ENCODE measurements at regions not wholly inside any gene's neighbourhood (a gene's known extent, or its start where the extent isn't known, plus 50 kb on each side); places are given as distances from the start of the nearest gene placed in this dataset.
A peak's percentile ranks its signal among the peaks of the same experiment; 100 is the strongest.

- DNase-seq, result no peak
- intact Hi-C loops (cut with DNase I), result no loop called here
- H3K27ac ChIP-seq (ENCODE audit: low read depth in 2 of 2, low read length in 2 of 2), result no peak overlapping the region
- no peaks in the 10 kb centered on the region for H3K9me3 ChIP-seq (ENCODE audit: control insufficient read depth in 2 of 3, insufficient read depth in 1 of 3, low read length in 3 of 3)
- H3K9ac ChIP-seq (ENCODE audit: low read length in 3 of 3), result no peak overlapping the region
- no peak for FAIRE-seq
- no peaks in the 10 kb centered on the region for H3K36me3 ChIP-seq (ENCODE audit: control insufficient read depth in 2 of 3, insufficient read depth in 3 of 3, low read length in 3 of 3)
- peaks cover 0 to 12% (median 0%) of the 10 kb centered on the region in 3 donors for H3K4me1 ChIP-seq (ENCODE audit: control insufficient read depth in 2 of 3, insufficient read depth in 2 of 3, low read depth in 1 of 3, low read length in 3 of 3)
- H3K27me3 ChIP-seq (ENCODE audit: control insufficient read depth, insufficient read depth, low read length), result peaks cover 3% of the 10 kb centered on the region
- H3K4me3 ChIP-seq (ENCODE audit: low read length in 3 of 3), result no peak overlapping the region
- no peak for TF ChIP-seq CTCF (IDR thresholded peaks at IDR 0.05; ENCODE audit: borderline replicate concordance, extremely low read depth, insufficient read depth)
Measured at GRCh38 chr1:201645956-201646355, 107.0 kb downstream of the NAV1 start.

GRCh38 chr1:201646411-201647022 lies 107.6 kb downstream of the NAV1 start:
- intact Hi-C loops (cut with DNase I), result no loop called here
- no peak overlapping the region for H3K9ac ChIP-seq (ENCODE audit: low read length in 3 of 3)
- no peak for DNase-seq
- H3K27me3 ChIP-seq (ENCODE audit: control insufficient read depth, insufficient read depth, low read length), result peaks cover 3% of the 10 kb centered on the region
- no peaks in the 10 kb centered on the region for H3K36me3 ChIP-seq (ENCODE audit: control insufficient read depth in 2 of 3, insufficient read depth in 3 of 3, low read length in 3 of 3)
- no peak for TF ChIP-seq CTCF (IDR thresholded peaks at IDR 0.05; ENCODE audit: borderline replicate concordance, extremely low read depth, insufficient read depth)
- no peak overlapping the region for H3K4me3 ChIP-seq (ENCODE audit: low read length in 3 of 3)
- peaks cover 0 to 8% (median 0%) of the 10 kb centered on the region in 3 donors for H3K4me1 ChIP-seq (ENCODE audit: control insufficient read depth in 2 of 3, insufficient read depth in 2 of 3, low read depth in 1 of 3, low read length in 3 of 3)
- no peak for FAIRE-seq
- no peak overlapping the region for H3K27ac ChIP-seq (ENCODE audit: low read depth in 2 of 2, low read length in 2 of 2)
- no peaks in the 10 kb centered on the region for H3K9me3 ChIP-seq (ENCODE audit: control insufficient read depth in 2 of 3, insufficient read depth in 1 of 3, low read length in 3 of 3)

- Histone ChIP-seq H3K27ac (ENCODE audit: low read depth in 2 of 2, low read length in 2 of 2) (no peak overlapping the region), H3K9ac (ENCODE audit: low read length in 3 of 3) (no peak overlapping the region), H3K4me3 (ENCODE audit: low read length in 3 of 3) (no peak overlapping the region), H3K27me3 (ENCODE audit: control insufficient read depth, insufficient read depth, low read length) (peaks cover 3% of the 10 kb centered on the region), H3K36me3 (ENCODE audit: control insufficient read depth in 2 of 3, insufficient read depth in 3 of 3, low read length in 3 of 3) (no peaks in the 10 kb centered on the region), H3K9me3 (ENCODE audit: control insufficient read depth in 2 of 3, insufficient read depth in 1 of 3, low read length in 3 of 3) (no peaks in the 10 kb centered on the region), H3K4me1 (ENCODE audit: control insufficient read depth in 2 of 3, insufficient read depth in 2 of 3, low read depth in 1 of 3, low read length in 3 of 3) (peaks cover 0 to 8% (median 0%) of the 10 kb centered on the region in 3 donors)
- intact Hi-C loops (cut with DNase I), result no loop called here
- no peak for TF ChIP-seq CTCF (IDR thresholded peaks at IDR 0.05; ENCODE audit: borderline replicate concordance, extremely low read depth, insufficient read depth)
- DNase-seq (no peak), FAIRE-seq (no peak)
Measured at GRCh38 chr1:201647094-201647493, 108.2 kb downstream of the NAV1 start.

- no peak for TF ChIP-seq CTCF (IDR thresholded peaks at IDR 0.05; ENCODE audit: borderline replicate concordance, extremely low read depth, insufficient read depth)
- Histone ChIP-seq H3K27ac (ENCODE audit: low read depth in 2 of 2, low read length in 2 of 2) (no peak overlapping the region), H3K4me3 (ENCODE audit: low read length in 3 of 3) (peak overlapping the region in 2 of 3 donors; percentile 13 to 35), H3K4me1 (ENCODE audit: control insufficient read depth in 2 of 3, insufficient read depth in 2 of 3, low read depth in 1 of 3, low read length in 3 of 3) (peaks cover 0 to 8% (median 0%) of the 10 kb centered on the region in 3 donors), H3K36me3 (ENCODE audit: control insufficient read depth in 2 of 3, insufficient read depth in 3 of 3, low read length in 3 of 3) (no peaks in the 10 kb centered on the region), H3K9ac (ENCODE audit: low read length in 3 of 3) (no peak overlapping the region), H3K27me3 (ENCODE audit: control insufficient read depth, insufficient read depth, low read length) (peaks cover 3% of the 10 kb centered on the region), H3K9me3 (ENCODE audit: control insufficient read depth in 2 of 3, insufficient read depth in 1 of 3, low read length in 3 of 3) (no peaks in the 10 kb centered on the region)
- intact Hi-C loops (cut with DNase I), result no loop called here
- FAIRE-seq (no peak), DNase-seq (no peak)
Measured at GRCh38 chr1:201647722-201648065, 108.8 kb downstream of the NAV1 start.
